Glutamatergic neuron (in vitro differentiated cells): ENCODE measurements at regions not wholly inside any gene's neighbourhood (a gene's known extent, or its start where the extent isn't known, plus 50 kb on each side); places are given as distances from the start of the nearest gene placed in this dataset.

Experiments used
- DNase-seq: peaks from one replicate; pipeline ENCODE4 v3.0.0; 2022
- H3K27ac Mint-ChIP-seq: one replicate; pipeline ENCODE4 v1.8.0; 2020; ENCODE audit warnings: mild to moderate bottlenecking, mixed read lengths, inconsistent platforms; ENCODE audit not compliant: unreplicated experiment
- H3K27me3 Mint-ChIP-seq: one replicate; pipeline ENCODE4 v1.8.0; 2020; ENCODE audit warnings: mild to moderate bottlenecking, moderate library complexity, mixed read lengths, inconsistent platforms; ENCODE audit not compliant: unreplicated experiment
- H3K36me3 Mint-ChIP-seq: one replicate; pipeline ENCODE4 v1.8.0; 2020; ENCODE audit warnings: mild to moderate bottlenecking, mixed read lengths, inconsistent platforms; ENCODE audit not compliant: unreplicated experiment
- H3K4me1 Mint-ChIP-seq: one replicate; pipeline ENCODE4 v1.8.0; 2020; ENCODE audit warnings: mild to moderate bottlenecking, low read depth, mixed read lengths, inconsistent platforms; ENCODE audit not compliant: unreplicated experiment
- H3K4me3 Mint-ChIP-seq: one replicate; pipeline ENCODE4 v1.8.0; 2020; ENCODE audit warnings: mild to moderate bottlenecking, mixed read lengths, inconsistent platforms; ENCODE audit not compliant: unreplicated experiment
- H3K9me3 Mint-ChIP-seq: one replicate; pipeline ENCODE4 v1.8.0; 2020; ENCODE audit warnings: mild to moderate bottlenecking, moderate library complexity, mixed read lengths, inconsistent platforms; ENCODE audit not compliant: unreplicated experiment
- CTCF ChIP-seq: fragments of 200-600 bp; sonication (generic); IDR thresholded peaks from one replicate; pipeline ENCODE4 v1.5.0; 2021; ENCODE audit not compliant: partially characterized antibody, unreplicated experiment

DNA sequence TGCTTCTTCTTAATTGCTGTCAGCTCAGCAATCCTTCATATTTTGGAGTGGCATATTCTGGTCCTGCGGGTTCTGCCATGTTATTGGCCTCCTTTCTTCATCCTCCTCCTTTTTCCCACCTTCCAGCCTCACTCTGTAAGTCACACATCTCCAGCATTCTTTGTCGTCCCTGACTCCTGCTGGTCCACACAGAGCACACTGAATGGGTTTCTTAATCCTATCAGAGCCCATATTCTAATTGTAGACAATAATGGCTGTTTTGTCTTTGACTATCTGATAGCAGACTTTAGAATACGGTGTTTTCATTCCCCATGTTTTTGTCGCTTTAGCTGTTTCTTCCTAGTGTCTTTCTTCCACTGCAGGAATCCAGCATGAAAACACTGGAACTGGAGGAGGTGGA, 389.6 kb downstream of the REEP3 start:
- no peaks in the 10 kb centered on the region for H3K27me3 Mint-ChIP-seq
- no peak overlapping the region for H3K27ac Mint-ChIP-seq
- peaks cover 1% of the 10 kb centered on the region for H3K9me3 Mint-ChIP-seq
- no peak for DNase-seq
- H3K4me3 Mint-ChIP-seq: no peak overlapping the region
- TF ChIP-seq CTCF: no peak
- H3K36me3 Mint-ChIP-seq: no peaks in the 10 kb centered on the region
- H3K4me1 Mint-ChIP-seq: no peaks in the 10 kb centered on the region

DNA sequence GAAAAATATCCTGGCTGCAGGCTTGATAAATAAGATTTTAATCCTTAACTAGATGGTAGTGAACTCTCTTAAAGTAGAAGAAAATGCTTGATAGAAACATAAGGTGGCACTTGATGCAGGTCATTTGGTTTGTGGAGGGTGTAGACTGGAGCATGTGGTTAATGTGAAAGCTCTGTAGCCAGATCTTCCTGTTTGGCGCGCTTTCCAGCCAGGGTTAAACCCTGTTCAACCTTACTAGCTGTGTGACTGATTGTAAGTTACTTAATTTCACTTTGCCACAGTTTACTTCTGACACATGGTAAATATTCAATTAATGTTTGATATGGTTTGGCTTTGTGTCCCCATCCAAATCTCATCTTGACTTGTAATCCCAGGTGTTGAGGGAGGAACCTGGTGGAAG, 394.0 kb downstream of the REEP3 start:
- Mint-ChIP-seq H3K27ac (no peak overlapping the region), H3K27me3 (no peaks in the 10 kb centered on the region), H3K4me1 (peaks cover 10% of the 10 kb centered on the region), H3K4me3 (no peak overlapping the region), H3K36me3 (no peaks in the 10 kb centered on the region), H3K9me3 (peaks cover 1% of the 10 kb centered on the region)
- no peak for TF ChIP-seq CTCF
- DNase-seq: no peak

- no peak overlapping the region for H3K4me3 Mint-ChIP-seq
- no peak for TF ChIP-seq CTCF
- H3K4me1 Mint-ChIP-seq: peaks cover 23% of the 10 kb centered on the region
- no peak for DNase-seq
- H3K36me3 Mint-ChIP-seq: no peaks in the 10 kb centered on the region
- no peaks in the 10 kb centered on the region for H3K27me3 Mint-ChIP-seq
- H3K9me3 Mint-ChIP-seq: peaks cover 1% of the 10 kb centered on the region
- H3K27ac Mint-ChIP-seq: no peak overlapping the region
These were observed 396.2 kb downstream of the REEP3 start for GRCh38 chr10:63917363-63917762.

- H3K9me3 Mint-ChIP-seq: peaks cover 2% of the 10 kb centered on the region
- no peak for TF ChIP-seq CTCF
- H3K36me3 Mint-ChIP-seq: no peaks in the 10 kb centered on the region
- no peaks in the 10 kb centered on the region for H3K27me3 Mint-ChIP-seq
- no peak for DNase-seq
- H3K4me1 Mint-ChIP-seq: peaks cover 38% of the 10 kb centered on the region
- no peak overlapping the region for H3K27ac Mint-ChIP-seq
- H3K4me3 Mint-ChIP-seq: no peak overlapping the region
These were observed 398.5 kb downstream of the REEP3 start for GRCh38 chr10:63919575-63920279.

GRCh38 chr10:63920926-63921325, 399.7 kb downstream of the REEP3 start:
- peaks cover 4% of the 10 kb centered on the region for H3K36me3 Mint-ChIP-seq
- H3K4me3 Mint-ChIP-seq: no peak overlapping the region
- no peak for TF ChIP-seq CTCF
- no peak overlapping the region for H3K27ac Mint-ChIP-seq
- H3K9me3 Mint-ChIP-seq: peaks cover 5% of the 10 kb centered on the region
- H3K27me3 Mint-ChIP-seq: no peaks in the 10 kb centered on the region
- H3K4me1 Mint-ChIP-seq: peaks cover 38% of the 10 kb centered on the region
- DNase-seq: no peak
